GM21423 (cell line): ENCODE measurements at regions not wholly inside any gene's neighbourhood (a gene's known extent, or its start where the extent isn't known, plus 50 kb on each side); places are given as distances from the start of the nearest gene placed in this dataset.

Experiments
- ATAC-seq: cut with Tn5 transposase; IDR thresholded peaks from one replicate; pipeline ENCODE4 v1.9.1; 2021; ENCODE audit warnings: mild to moderate bottlenecking, moderate library complexity; ENCODE audit not compliant: unreplicated experiment

DNA sequence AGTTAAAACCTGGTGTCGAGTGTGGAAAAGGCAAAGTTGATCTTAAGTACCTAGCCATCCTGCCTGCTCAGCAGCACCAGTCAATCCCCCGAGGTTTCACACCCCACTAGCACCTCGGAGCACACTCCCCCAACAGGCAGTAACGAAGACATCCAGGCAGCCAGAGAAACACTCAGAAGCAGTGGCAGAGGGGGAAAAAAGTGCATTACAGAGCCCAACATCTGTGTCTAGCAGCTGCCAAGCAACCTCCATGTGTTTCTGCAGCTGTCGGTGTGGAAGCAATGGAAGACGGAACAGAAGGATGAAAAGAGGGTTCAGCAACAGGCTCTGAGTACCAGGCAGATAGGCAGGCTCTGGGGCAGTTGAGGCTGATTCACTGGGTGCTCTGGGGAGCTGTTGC, 73.4 kb upstream of the PROX1 start:
- ATAC-seq, result no peak

DNA sequence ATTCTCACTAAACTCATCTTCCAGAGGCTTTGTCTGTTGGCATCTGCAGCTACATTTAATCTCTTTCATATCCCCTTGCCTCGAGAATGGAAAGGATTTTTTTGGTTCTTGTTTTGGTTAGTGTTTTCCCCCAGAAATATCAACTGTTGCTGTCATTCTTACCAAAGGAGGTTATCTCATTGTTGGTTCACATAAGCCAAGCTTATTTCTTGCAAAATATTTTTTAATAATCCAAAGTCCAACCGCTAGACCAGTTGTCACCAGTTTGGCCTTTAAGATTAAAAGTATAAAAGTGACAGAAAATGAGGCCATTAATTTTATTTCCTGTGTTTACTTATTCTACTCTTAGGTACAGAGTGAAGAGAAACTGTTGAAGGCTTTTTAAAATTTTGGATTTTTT, 66.5 kb upstream of the PROX1 start:
- no peak for ATAC-seq

DNA sequence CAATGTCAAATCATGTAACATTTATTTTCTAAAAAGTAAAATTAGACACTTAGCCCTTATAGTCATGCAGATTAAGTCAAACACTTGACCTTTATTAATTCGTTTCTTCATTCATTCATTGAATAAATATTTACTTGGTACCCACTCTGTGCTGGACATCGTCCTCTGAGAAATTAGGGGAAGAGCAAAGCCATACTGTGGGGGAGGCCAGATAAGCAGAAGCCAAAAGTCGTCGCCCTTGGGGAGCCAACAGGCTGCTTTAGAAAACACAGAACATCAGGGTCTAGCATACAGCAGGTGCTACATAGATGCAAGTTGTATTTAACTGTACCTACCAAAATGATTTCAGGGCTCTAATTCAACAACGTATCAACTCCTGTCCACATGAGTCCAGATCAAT, 66.1 kb upstream of the PROX1 start:
- ATAC-seq, result no peak

GRCh38 chr1:213925531-213926182, 62.1 kb upstream of the PROX1 start:
- no peak for ATAC-seq

- ATAC-seq, result no peak
Measured at GRCh38 chr1:213927846-213928245, 59.9 kb upstream of the PROX1 start.

DNA sequence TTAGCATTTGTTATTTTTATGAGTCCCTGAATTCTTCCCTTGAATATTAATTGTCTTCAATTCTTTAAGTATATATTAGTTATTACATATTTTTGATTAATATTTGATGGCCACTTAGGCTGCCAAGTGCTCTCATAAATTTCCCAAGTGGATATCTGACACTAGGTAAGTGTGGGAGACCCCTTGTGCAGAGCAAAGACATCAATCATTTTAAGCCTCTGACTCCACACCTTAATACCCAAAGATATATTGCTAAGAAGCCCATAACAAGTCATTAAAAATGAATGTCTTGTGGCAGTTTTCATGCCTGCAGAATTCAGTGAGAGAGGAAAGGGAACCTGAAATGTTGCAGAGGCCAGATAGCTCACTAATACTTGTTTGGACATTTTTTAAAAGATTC, 58.4 kb upstream of the PROX1 start:
- no peak for ATAC-seq

GRCh38 chr1:213931836-213932235, 55.9 kb upstream of the PROX1 start:
- ATAC-seq, result no peak

GRCh38 chr1:213933336-213933735, 54.4 kb upstream of the PROX1 start:
- no peak for ATAC-seq

GRCh38 chr1:213934649-213935048, 53.1 kb upstream of the PROX1 start:
- no peak for ATAC-seq

- no peak for ATAC-seq
Measured at GRCh38 chr1:213936571-213936970, 51.2 kb upstream of the PROX1 start.
